ENCODE measurements at regions not wholly inside any gene's neighbourhood (a gene's known extent, or its start where the extent isn't known, plus 50 kb on each side); places are given as distances from the start of the nearest gene placed in this dataset.

GRCh38 chr6:166718516-166718915 lies 91.5 kb upstream of the RPS6KA2 start:
- TF ChIP-seq TAF1 (IDR thresholded peaks at IDR 0.05; ENCODE audit: borderline replicate concordance, low read depth, low read length) (no peak), POLR2AphosphoS5 (IDR thresholded peaks at IDR 0.05; ENCODE audit: low read depth, low read length) (no peak), POLR2A (IDR thresholded peaks at IDR 0.05; ENCODE audit: low read depth, low read length) (no peak)

All from GM12892 (cell line).